PC-3 (cell line): ENCODE measurements at regions not wholly inside any gene's neighbourhood (a gene's known extent, or its start where the extent isn't known, plus 50 kb on each side); places are given as distances from the start of the nearest gene placed in this dataset.

Experiments used
- ATAC-seq: fragments of 200-7000 bp; cut with Tn5 transposase; 2 replicates; pipeline ENCODE4 v1.9.1; 2020; ENCODE audit warnings: mild to moderate bottlenecking, moderate library complexity
- BruUV-seq: library from RNA; stranded (reverse); fragments of 400-500 nt; replicated peaks from 2 replicates; lab custom pipeline; 2021; lab: Mats Ljungman, UMichigan
- CTCF ChIA-PET: fragments of 300-600 bp; sonication (Branson Sonifier 250); formaldehyde crosslinking; loops from one replicate; lab custom pipeline; 2022; ENCODE audit warnings: antibody characterized with exemption; lab: Charles Lee
- POLR2A ChIA-PET: fragments of 300-600 bp; sonication (Branson Sonifier 250); formaldehyde crosslinking; loops from one replicate; lab custom pipeline; 2022; ENCODE audit warnings: antibody characterized with exemption; ENCODE audit not compliant: unreplicated experiment; lab: Charles Lee
- DNase-seq: peaks from one replicate; pipeline ENCODE4 v3.0.0-alpha.2; 2015
- H2AFZ ChIP-seq: fragments of 300-600 bp; sonication (generic); 2 replicates; pipeline ENCODE4 v1.6.0; 2016; ENCODE audit warnings: antibody characterized with exemption, low read length
- H3F3A ChIP-seq: fragments of 300-600 bp; sonication (generic); one replicate; pipeline ENCODE4 v1.6.0; 2017; ENCODE audit warnings: antibody characterized with exemption, low read length, control low read depth, mild to moderate bottlenecking; ENCODE audit not compliant: unreplicated experiment
- H3K27ac ChIP-seq: fragments of 300-600 bp; sonication (generic); 2 replicates; pipeline ENCODE4 v1.5.1; 2016; ENCODE audit warnings: mild to moderate bottlenecking, low read length
- H3K27me3 ChIP-seq: fragments of 300-600 bp; sonication (generic); 2 replicates; pipeline ENCODE4 v1.6.1; 2016; ENCODE audit warnings: low read length, mixed read lengths
- H3K36me3 ChIP-seq: fragments of 300-600 bp; sonication (generic); 2 replicates; pipeline ENCODE4 v1.6.1; 2016; ENCODE audit warnings: low read depth, mixed run types, low read length, mixed read lengths
- H3K4me1 ChIP-seq: fragments of 300-600 bp; sonication (generic); 2 replicates; pipeline ENCODE4 v1.5.1; 2016; ENCODE audit warnings: low read length; ENCODE audit not compliant: insufficient read depth
- H3K4me2 ChIP-seq: fragments of 300-600 bp; sonication (generic); 2 replicates; pipeline ENCODE4 v1.6.0; 2016; ENCODE audit warnings: low read length
- H3K4me3 ChIP-seq: fragments of 300-600 bp; sonication (generic); 2 replicates; pipeline ENCODE4 v1.5.1; 2016; ENCODE audit warnings: mild to moderate bottlenecking, low read length, mixed read lengths
- H3K79me2 ChIP-seq: fragments of 300-600 bp; sonication (generic); 2 replicates; pipeline ENCODE4 v1.6.1; 2017; ENCODE audit warnings: low read length, mixed read lengths
- H3K9ac ChIP-seq: fragments of 300-600 bp; sonication (generic); 2 replicates; pipeline ENCODE4 v1.6.0; 2016; ENCODE audit warnings: mild to moderate bottlenecking, low read length
- H3K9me2 ChIP-seq: fragments of 300-600 bp; sonication (generic); replicated peaks from 2 replicates; pipeline ENCODE4 v1.6.1; 2016; ENCODE audit warnings: mixed run types, low read length, mixed read lengths
- H3K9me3 ChIP-seq: fragments of 300-600 bp; sonication (generic); 2 replicates; pipeline ENCODE4 v1.6.1; 2016; ENCODE audit warnings: low read length, mixed read lengths
- H4K20me1 ChIP-seq: fragments of 300-600 bp; sonication (generic); 2 replicates; pipeline ENCODE4 v1.6.1; 2016; ENCODE audit warnings: low read length, mixed read lengths
- EZH2 ChIP-seq: fragments of 300-600 bp; sonication (generic); IDR thresholded peaks from one replicate; pipeline ENCODE4 v1.6.1; 2017; ENCODE audit warnings: antibody characterized with exemption, mild to moderate bottlenecking, low read length; ENCODE audit not compliant: unreplicated experiment
- EZH2phosphoT487 ChIP-seq: fragments of 300-600 bp; sonication (generic); IDR thresholded peaks from 2 replicates; pipeline ENCODE4 v1.6.1; 2018; ENCODE audit warnings: mild to moderate bottlenecking, antibody characterized with exemption, low read length, borderline replicate concordance
- intact Hi-C: fragments of 100-400 bp; cut with micrococcal nuclease; formaldehyde crosslinking; loops from 2 replicates; pipeline ENCODE4 v1.9.0; 2023
- TF ChIP-seq, protein P1 (sequence below): fragments of 300-600 bp; sonication (generic); conservative IDR thresholded peaks from 2 replicates; pipeline ENCODE4 v1.5.1; 2017; ENCODE audit warnings: antibody characterized with exemption, low read depth, mild to moderate bottlenecking, low read length

DNA sequence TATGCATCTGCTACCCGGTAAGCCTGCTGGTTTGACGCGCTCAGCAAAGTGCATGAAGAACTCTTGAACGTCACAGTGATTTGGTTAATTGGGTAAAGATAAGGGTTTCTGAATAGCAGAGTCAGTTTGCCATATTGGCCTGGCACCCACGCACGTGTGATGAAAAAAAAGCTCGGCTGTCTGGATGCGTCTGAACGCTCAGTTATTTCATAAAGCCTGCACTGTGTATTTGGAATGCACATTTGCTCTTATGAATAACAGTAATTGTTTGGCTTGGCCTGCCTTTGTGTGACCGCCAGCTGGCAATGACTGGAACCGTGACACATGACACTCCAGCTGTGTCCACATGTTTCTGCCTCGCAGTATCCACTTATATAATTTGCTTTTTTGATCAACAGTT lies 129.2 kb upstream of the MEIS1 start:
- Histone ChIP-seq H3K79me2 (no peaks in the 10 kb centered on the region), H3K4me2 (no peak overlapping the region), H3K9me2 (no peaks in the 10 kb centered on the region), H3K36me3 (no peaks in the 10 kb centered on the region), H3K9ac (no peak overlapping the region), H2AFZ (no peak overlapping the region), H3K9me3 (no peaks in the 10 kb centered on the region), H3F3A (no peaks in the 10 kb centered on the region), H4K20me1 (no peaks in the 10 kb centered on the region), H3K4me3 (no peak overlapping the region), H3K27me3 (peaks cover 61% of the 10 kb centered on the region), H3K4me1 (no peaks in the 10 kb centered on the region), H3K27ac (no peak overlapping the region)
- ATAC-seq: no peak
- BruUV-seq: no TSS peak
- ChIA-PET CTCF (no interaction called here), POLR2A (no interaction called here)
- intact Hi-C loops: no loop called here
- DNase-seq: no peak
- TF ChIP-seq EZH2phosphoT487 (no peak), EZH2 (no peak)
- TF ChIP-seq, protein P1, sequence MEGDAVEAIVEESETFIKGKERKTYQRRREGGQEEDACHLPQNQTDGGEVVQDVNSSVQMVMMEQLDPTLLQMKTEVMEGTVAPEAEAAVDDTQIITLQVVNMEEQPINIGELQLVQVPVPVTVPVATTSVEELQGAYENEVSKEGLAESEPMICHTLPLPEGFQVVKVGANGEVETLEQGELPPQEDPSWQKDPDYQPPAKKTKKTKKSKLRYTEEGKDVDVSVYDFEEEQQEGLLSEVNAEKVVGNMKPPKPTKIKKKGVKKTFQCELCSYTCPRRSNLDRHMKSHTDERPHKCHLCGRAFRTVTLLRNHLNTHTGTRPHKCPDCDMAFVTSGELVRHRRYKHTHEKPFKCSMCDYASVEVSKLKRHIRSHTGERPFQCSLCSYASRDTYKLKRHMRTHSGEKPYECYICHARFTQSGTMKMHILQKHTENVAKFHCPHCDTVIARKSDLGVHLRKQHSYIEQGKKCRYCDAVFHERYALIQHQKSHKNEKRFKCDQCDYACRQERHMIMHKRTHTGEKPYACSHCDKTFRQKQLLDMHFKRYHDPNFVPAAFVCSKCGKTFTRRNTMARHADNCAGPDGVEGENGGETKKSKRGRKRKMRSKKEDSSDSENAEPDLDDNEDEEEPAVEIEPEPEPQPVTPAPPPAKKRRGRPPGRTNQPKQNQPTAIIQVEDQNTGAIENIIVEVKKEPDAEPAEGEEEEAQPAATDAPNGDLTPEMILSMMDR: no peak

DNA sequence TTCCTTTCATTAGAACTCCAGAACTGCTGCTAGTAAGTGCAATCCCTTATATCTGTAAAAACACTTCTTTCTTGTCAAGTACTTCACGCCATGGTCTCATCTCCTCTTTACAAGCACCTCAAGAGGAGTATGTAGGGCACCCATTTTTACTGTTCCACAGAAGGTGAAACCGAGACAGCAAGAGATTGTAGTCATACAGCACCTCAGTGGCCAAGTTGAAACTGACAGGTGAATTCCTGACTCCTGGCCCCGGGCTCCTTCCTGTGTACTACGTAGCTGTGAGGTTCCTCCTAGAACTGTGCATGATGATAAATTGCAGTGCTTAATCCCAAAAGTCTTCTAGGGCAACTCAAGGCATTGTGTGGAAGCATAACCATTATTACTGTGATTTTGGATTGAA lies 131.5 kb upstream of the MEIS1 start:
- Histone ChIP-seq H3K9me2 (no peaks in the 10 kb centered on the region), H3K9me3 (no peaks in the 10 kb centered on the region), H3F3A (no peaks in the 10 kb centered on the region), H3K4me2 (no peak overlapping the region), H3K9ac (no peak overlapping the region), H3K4me1 (no peaks in the 10 kb centered on the region), H3K79me2 (no peaks in the 10 kb centered on the region), H3K27me3 (peaks cover 79% of the 10 kb centered on the region), H3K36me3 (no peaks in the 10 kb centered on the region), H4K20me1 (no peaks in the 10 kb centered on the region), H2AFZ (no peak overlapping the region), H3K27ac (no peak overlapping the region), H3K4me3 (no peak overlapping the region)
- DNase-seq: no peak
- intact Hi-C loops: no loop called here
- ChIA-PET CTCF (no interaction called here), POLR2A (no interaction called here)
- no TSS peak for BruUV-seq
- ATAC-seq: no peak
- no peak for TF ChIP-seq EZH2phosphoT487
- TF ChIP-seq EZH2: no peak
- TF ChIP-seq, protein P1: no peak

DNA sequence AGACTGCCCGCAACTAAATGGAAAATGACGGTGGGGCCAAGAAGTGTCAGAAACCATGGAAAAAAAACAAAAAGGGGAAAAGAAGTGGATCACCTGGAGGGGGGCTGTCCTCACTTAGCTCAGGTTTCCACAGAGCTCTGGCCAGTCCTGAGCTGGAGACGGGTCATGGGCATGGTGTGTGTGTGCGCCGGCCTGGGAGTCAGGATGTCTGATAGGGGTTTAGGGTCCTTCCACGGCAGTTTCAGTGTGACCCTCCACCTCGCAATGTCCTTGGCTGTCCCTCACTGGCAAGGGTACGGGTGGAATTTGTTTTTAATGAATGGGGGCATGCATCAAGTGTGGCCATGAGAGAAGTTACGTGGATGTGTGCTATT lies 133.2 kb upstream of the MEIS1 start:
- H3K9me2 ChIP-seq: no peaks in the 10 kb centered on the region
- no peaks in the 10 kb centered on the region for H3K4me1 ChIP-seq
- POLR2A ChIA-PET: no interaction called here
- no peak overlapping the region for H3K4me3 ChIP-seq
- BruUV-seq: no TSS peak
- no peaks in the 10 kb centered on the region for H3K36me3 ChIP-seq
- H3K9ac ChIP-seq: no peak overlapping the region
- no peak overlapping the region for H3K4me2 ChIP-seq
- peaks cover 78% of the 10 kb centered on the region for H3K27me3 ChIP-seq
- H4K20me1 ChIP-seq: no peaks in the 10 kb centered on the region
- intact Hi-C loops: no loop called here
- DNase-seq (no peak), ATAC-seq (no peak)
- TF ChIP-seq EZH2phosphoT487 (no peak), EZH2 (no peak)
- TF ChIP-seq, protein P1: no peak
- CTCF ChIA-PET: no interaction called here
- no peak overlapping the region for H3K27ac ChIP-seq
- no peak overlapping the region for H2AFZ ChIP-seq
- no peaks in the 10 kb centered on the region for H3K79me2 ChIP-seq
- H3K9me3 ChIP-seq: no peaks in the 10 kb centered on the region
- H3F3A ChIP-seq: no peaks in the 10 kb centered on the region
